ENCODE measurements at regions not wholly inside any gene's neighbourhood (a gene's known extent, or its start where the extent isn't known, plus 50 kb on each side); places are given as distances from the start of the nearest gene placed in this dataset.
A peak's percentile ranks its signal among the peaks of the same experiment; 100 is the strongest.

DNA sequence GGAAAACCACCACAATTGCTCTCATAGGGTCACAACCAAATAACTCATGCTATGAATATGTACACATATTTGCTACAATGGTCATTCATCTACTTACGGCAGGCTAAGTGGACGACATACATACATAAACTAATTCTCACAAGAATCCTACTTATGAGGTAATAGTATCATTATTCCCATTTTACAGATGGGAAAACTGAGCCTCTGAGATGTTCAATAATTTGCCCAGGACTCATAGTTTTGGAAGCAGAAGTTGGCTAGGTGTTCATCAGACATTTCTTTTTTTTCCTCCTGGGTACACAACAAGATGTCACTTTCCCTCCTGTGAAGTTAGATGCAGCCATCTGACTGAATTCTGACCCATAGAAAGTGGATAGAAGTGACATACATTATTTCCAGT lies 89.0 kb upstream of the PKDCC start:
- Histone ChIP-seq H3K27me3 (ENCODE audit: control insufficient read depth in 2 of 2, insufficient read depth in 2 of 2, low read length in 2 of 2) (no peaks in the 10 kb centered on the region), H3K4me1 (ENCODE audit: control insufficient read depth in 2 of 2, insufficient read depth in 2 of 2, low read length in 2 of 2) (peaks cover 9 to 11% of the 10 kb centered on the region in 2 donors), H3K36me3 (ENCODE audit: control insufficient read depth in 2 of 2, insufficient read depth in 2 of 2, low read length in 2 of 2) (no peaks in the 10 kb centered on the region), H3K9ac (ENCODE audit: low read depth in 1 of 2, low read length in 2 of 2) (no peak overlapping the region), H3K9me3 (ENCODE audit: control insufficient read depth in 2 of 2, low read length in 2 of 2) (no peaks in the 10 kb centered on the region), H3K4me3 (ENCODE audit: low read length in 2 of 2) (no peak overlapping the region), H3K27ac (ENCODE audit: low read depth in 2 of 2, low read length in 2 of 2) (no peak overlapping the region)

DNA sequence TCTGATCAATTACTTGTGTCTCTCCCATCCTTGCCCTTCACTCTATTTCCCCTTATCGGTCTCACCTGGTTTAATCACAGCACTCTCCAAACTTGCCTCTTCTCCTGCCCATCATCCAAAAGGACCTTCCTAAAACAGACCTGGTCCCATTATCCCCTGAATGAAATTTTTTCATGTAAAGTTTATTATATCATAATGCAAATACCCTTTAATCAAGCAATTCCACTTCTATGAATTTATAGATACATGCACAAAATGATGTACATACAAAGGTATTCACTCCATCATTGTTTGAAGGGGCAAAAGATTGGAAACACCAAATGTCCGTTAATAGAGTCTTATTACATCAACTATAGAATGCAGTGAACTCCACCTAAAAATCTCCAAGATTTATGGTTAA lies 88.1 kb upstream of the PKDCC start:
- Histone ChIP-seq H3K9me3 (ENCODE audit: control insufficient read depth in 2 of 2, low read length in 2 of 2) (no peaks in the 10 kb centered on the region), H3K9ac (ENCODE audit: low read depth in 1 of 2, low read length in 2 of 2) (no peak overlapping the region), H3K36me3 (ENCODE audit: control insufficient read depth in 2 of 2, insufficient read depth in 2 of 2, low read length in 2 of 2) (no peaks in the 10 kb centered on the region), H3K4me3 (ENCODE audit: low read length in 2 of 2) (no peak overlapping the region), H3K27ac (ENCODE audit: low read depth in 2 of 2, low read length in 2 of 2) (no peak overlapping the region), H3K27me3 (ENCODE audit: control insufficient read depth in 2 of 2, insufficient read depth in 2 of 2, low read length in 2 of 2) (no peaks in the 10 kb centered on the region), H3K4me1 (ENCODE audit: control insufficient read depth in 2 of 2, insufficient read depth in 2 of 2, low read length in 2 of 2) (peaks cover 17 to 21% of the 10 kb centered on the region in 2 donors)

DNA sequence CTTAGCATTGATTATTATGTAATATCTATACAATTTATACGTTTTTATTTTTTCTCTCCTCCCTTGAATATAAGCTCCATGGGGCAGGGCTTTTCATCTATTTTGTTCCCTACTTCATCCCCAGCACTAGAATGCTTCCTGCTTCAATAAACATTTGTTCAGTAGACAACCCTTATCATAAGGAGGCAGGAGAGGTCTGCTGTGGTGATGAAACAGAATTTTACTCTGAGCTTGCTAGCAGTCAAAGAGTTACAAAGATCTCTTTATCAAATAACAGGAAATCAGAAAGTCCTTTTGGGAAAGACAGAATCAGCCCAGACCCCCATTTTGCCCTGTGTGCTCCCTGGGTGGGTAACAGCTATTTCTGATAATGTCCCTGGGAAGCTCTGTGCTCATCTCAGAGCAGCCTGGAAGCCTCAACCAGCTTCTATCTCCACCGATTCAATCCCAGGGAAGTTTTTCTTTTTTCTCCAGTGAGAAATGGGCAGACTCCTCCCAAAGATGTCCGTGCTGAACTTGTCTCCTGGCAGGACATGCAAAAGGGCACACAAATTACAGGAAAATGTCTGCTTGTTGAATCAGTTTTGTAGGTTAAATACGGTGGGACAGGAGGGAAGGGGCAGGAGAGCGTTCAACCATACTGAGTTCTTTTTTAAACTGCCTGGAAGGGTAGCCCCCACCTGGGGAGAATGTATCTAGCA lies 84.7 kb upstream of the PKDCC start:
- peak overlapping the region in 1 of 2 donors; percentile 80 for H3K27ac ChIP-seq (ENCODE audit: low read depth in 2 of 2, low read length in 2 of 2)
- H3K9me3 ChIP-seq (ENCODE audit: control insufficient read depth in 2 of 2, low read length in 2 of 2) = no peaks in the 10 kb centered on the region
- H3K4me1 ChIP-seq (ENCODE audit: control insufficient read depth in 2 of 2, insufficient read depth in 2 of 2, low read length in 2 of 2) = peaks cover 42 to 51% of the 10 kb centered on the region in 2 donors
- no peak overlapping the region for H3K4me3 ChIP-seq (ENCODE audit: low read length in 2 of 2)
- peak overlapping the region in 1 of 2 donors; percentile 14 for H3K9ac ChIP-seq (ENCODE audit: low read depth in 1 of 2, low read length in 2 of 2)
- no peaks in the 10 kb centered on the region for H3K27me3 ChIP-seq (ENCODE audit: control insufficient read depth in 2 of 2, insufficient read depth in 2 of 2, low read length in 2 of 2)
- H3K36me3 ChIP-seq (ENCODE audit: control insufficient read depth in 2 of 2, insufficient read depth in 2 of 2, low read length in 2 of 2) = no peaks in the 10 kb centered on the region

DNA sequence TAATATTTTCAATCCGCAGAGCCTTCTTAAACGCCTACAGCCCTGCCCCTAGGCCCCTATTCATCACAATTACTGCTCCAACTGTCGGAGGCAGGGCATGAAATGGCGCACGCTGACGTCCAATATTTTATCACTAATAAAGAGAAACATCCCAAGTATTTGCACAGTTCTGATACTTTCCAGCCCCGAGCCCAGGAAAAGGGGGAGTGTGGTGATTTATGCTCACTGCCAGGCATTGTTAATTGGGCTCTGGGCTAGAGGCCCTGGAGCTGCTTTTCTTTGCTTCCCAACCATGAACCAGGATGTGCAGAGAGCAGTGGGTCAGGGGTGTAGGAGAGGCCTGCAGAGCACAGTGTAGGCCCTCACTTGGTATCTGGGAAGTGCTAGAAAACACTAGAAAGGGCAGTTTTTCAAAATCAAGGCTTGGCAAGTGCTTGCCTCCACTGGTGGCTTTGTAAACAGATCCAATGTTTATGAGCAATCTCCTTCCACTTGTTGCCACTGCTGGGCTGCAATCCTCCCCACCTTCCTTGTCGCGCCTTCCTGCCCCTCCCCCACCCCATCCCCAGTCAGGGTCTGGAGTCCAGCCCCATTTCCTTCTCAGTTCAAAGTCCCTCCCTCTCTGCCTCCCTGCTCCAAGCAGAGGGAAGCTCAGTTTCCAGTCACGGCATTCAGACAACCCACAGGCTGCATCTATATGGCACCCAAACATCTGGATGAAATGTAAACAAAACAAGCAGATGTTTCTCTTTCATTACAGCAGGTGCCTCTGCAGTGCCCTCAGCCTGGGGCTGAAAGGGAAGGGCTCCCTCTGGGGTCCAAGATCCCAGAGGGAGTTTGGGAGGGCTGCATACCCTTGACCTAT lies 83.9 kb upstream of the PKDCC start:
- H3K9me3 ChIP-seq (ENCODE audit: control insufficient read depth in 2 of 2, low read length in 2 of 2) = no peaks in the 10 kb centered on the region
- H3K27ac ChIP-seq (ENCODE audit: low read depth in 2 of 2, low read length in 2 of 2) = peak overlapping the region; percentile 65 to 80
- H3K4me3 ChIP-seq (ENCODE audit: low read length in 2 of 2) = peak overlapping the region in 1 of 2 donors; percentile 22
- H3K36me3 ChIP-seq (ENCODE audit: control insufficient read depth in 2 of 2, insufficient read depth in 2 of 2, low read length in 2 of 2) = no peaks in the 10 kb centered on the region
- H3K4me1 ChIP-seq (ENCODE audit: control insufficient read depth in 2 of 2, insufficient read depth in 2 of 2, low read length in 2 of 2) = peaks cover 42 to 51% of the 10 kb centered on the region in 2 donors
- peak overlapping the region in 1 of 2 donors; percentile 20 for H3K9ac ChIP-seq (ENCODE audit: low read depth in 1 of 2, low read length in 2 of 2)
- H3K27me3 ChIP-seq (ENCODE audit: control insufficient read depth in 2 of 2, insufficient read depth in 2 of 2, low read length in 2 of 2) = no peaks in the 10 kb centered on the region

DNA sequence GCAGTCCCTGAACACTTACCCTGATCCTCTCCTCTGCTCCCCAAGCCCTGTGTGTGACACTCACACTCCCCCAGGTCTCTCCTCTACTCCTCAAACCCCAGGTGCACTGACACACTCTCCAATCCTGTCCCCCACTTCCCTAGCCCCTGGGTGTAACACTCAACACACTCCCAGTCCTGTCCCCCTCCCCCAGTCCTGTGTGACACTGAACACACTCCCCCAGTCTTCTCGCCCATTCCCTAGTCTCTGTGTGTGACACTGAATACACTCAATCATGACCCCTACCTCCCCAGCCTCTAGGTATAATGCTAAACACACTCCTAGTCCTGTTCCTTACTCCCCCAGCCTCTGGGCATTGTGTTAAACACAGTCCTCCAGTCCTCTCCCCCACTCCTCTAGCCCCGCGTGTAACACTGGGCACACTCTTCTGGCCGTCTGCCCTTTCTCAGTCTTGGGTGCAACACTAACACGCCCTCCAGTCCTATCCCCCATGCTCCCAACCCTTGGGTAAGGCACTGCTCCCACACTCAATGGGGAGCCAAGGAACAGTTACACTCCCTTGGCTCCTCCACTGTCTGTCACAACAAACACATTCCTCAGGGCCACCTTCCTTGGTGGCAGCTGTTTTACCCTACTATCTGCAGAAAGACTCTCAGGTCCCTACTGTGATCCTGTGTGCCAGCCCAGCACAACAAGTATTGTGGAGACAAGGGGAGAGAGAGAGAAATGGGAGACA lies 82.5 kb upstream of the PKDCC start:
- Histone ChIP-seq H3K9me3 (ENCODE audit: control insufficient read depth in 2 of 2, low read length in 2 of 2) (no peaks in the 10 kb centered on the region), H3K27ac (ENCODE audit: low read depth in 2 of 2, low read length in 2 of 2) (peak overlapping the region; percentile 43 to 59), H3K4me1 (ENCODE audit: control insufficient read depth in 2 of 2, insufficient read depth in 2 of 2, low read length in 2 of 2) (peaks cover 42 to 51% of the 10 kb centered on the region in 2 donors), H3K27me3 (ENCODE audit: control insufficient read depth in 2 of 2, insufficient read depth in 2 of 2, low read length in 2 of 2) (no peaks in the 10 kb centered on the region), H3K36me3 (ENCODE audit: control insufficient read depth in 2 of 2, insufficient read depth in 2 of 2, low read length in 2 of 2) (no peaks in the 10 kb centered on the region), H3K4me3 (ENCODE audit: low read length in 2 of 2) (no peak overlapping the region), H3K9ac (ENCODE audit: low read depth in 1 of 2, low read length in 2 of 2) (no peak overlapping the region)

- Histone ChIP-seq H3K4me3 (ENCODE audit: low read length in 2 of 2) (no peak overlapping the region), H3K27ac (ENCODE audit: low read depth in 2 of 2, low read length in 2 of 2) (peak overlapping the region; percentile 43 to 59), H3K27me3 (ENCODE audit: control insufficient read depth in 2 of 2, insufficient read depth in 2 of 2, low read length in 2 of 2) (no peaks in the 10 kb centered on the region), H3K9ac (ENCODE audit: low read depth in 1 of 2, low read length in 2 of 2) (no peak overlapping the region), H3K36me3 (ENCODE audit: control insufficient read depth in 2 of 2, insufficient read depth in 2 of 2, low read length in 2 of 2) (no peaks in the 10 kb centered on the region), H3K9me3 (ENCODE audit: control insufficient read depth in 2 of 2, low read length in 2 of 2) (no peaks in the 10 kb centered on the region), H3K4me1 (ENCODE audit: control insufficient read depth in 2 of 2, insufficient read depth in 2 of 2, low read length in 2 of 2) (peaks cover 42 to 51% of the 10 kb centered on the region in 2 donors)
Observed at GRCh38 chr2:41965909-41966295, 81.9 kb upstream of the PKDCC start.

- no peaks in the 10 kb centered on the region for H3K36me3 ChIP-seq (ENCODE audit: control insufficient read depth in 2 of 2, insufficient read depth in 2 of 2, low read length in 2 of 2)
- no peak overlapping the region for H3K9ac ChIP-seq (ENCODE audit: low read depth in 1 of 2, low read length in 2 of 2)
- H3K27me3 ChIP-seq (ENCODE audit: control insufficient read depth in 2 of 2, insufficient read depth in 2 of 2, low read length in 2 of 2) = no peaks in the 10 kb centered on the region
- H3K4me3 ChIP-seq (ENCODE audit: low read length in 2 of 2) = no peak overlapping the region
- H3K27ac ChIP-seq (ENCODE audit: low read depth in 2 of 2, low read length in 2 of 2) = peak overlapping the region; percentile 45 to 61
- peaks cover 42 to 51% of the 10 kb centered on the region in 2 donors for H3K4me1 ChIP-seq (ENCODE audit: control insufficient read depth in 2 of 2, insufficient read depth in 2 of 2, low read length in 2 of 2)
- H3K9me3 ChIP-seq (ENCODE audit: control insufficient read depth in 2 of 2, low read length in 2 of 2) = no peaks in the 10 kb centered on the region
Observed at GRCh38 chr2:41966431-41966893, 81.4 kb upstream of the PKDCC start.

- Histone ChIP-seq H3K4me3 (ENCODE audit: low read length in 2 of 2) (no peak overlapping the region), H3K9ac (ENCODE audit: low read depth in 1 of 2, low read length in 2 of 2) (no peak overlapping the region), H3K27ac (ENCODE audit: low read depth in 2 of 2, low read length in 2 of 2) (peak overlapping the region; percentile 45 to 61), H3K4me1 (ENCODE audit: control insufficient read depth in 2 of 2, insufficient read depth in 2 of 2, low read length in 2 of 2) (peaks cover 42 to 51% of the 10 kb centered on the region in 2 donors), H3K9me3 (ENCODE audit: control insufficient read depth in 2 of 2, low read length in 2 of 2) (no peaks in the 10 kb centered on the region), H3K36me3 (ENCODE audit: control insufficient read depth in 2 of 2, insufficient read depth in 2 of 2, low read length in 2 of 2) (no peaks in the 10 kb centered on the region), H3K27me3 (ENCODE audit: control insufficient read depth in 2 of 2, insufficient read depth in 2 of 2, low read length in 2 of 2) (no peaks in the 10 kb centered on the region)
Observed at GRCh38 chr2:41966920-41967319, 80.9 kb upstream of the PKDCC start.

- peaks cover 42 to 51% of the 10 kb centered on the region in 2 donors for H3K4me1 ChIP-seq (ENCODE audit: control insufficient read depth in 2 of 2, insufficient read depth in 2 of 2, low read length in 2 of 2)
- H3K27ac ChIP-seq (ENCODE audit: low read depth in 2 of 2, low read length in 2 of 2) = peak overlapping the region; percentile 45 to 61
- no peak overlapping the region for H3K4me3 ChIP-seq (ENCODE audit: low read length in 2 of 2)
- H3K9ac ChIP-seq (ENCODE audit: low read depth in 1 of 2, low read length in 2 of 2) = peak overlapping the region; percentile 14 to 23
- no peaks in the 10 kb centered on the region for H3K27me3 ChIP-seq (ENCODE audit: control insufficient read depth in 2 of 2, insufficient read depth in 2 of 2, low read length in 2 of 2)
- no peaks in the 10 kb centered on the region for H3K9me3 ChIP-seq (ENCODE audit: control insufficient read depth in 2 of 2, low read length in 2 of 2)
- H3K36me3 ChIP-seq (ENCODE audit: control insufficient read depth in 2 of 2, insufficient read depth in 2 of 2, low read length in 2 of 2) = no peaks in the 10 kb centered on the region
Observed at GRCh38 chr2:41967476-41968181, 80.2 kb upstream of the PKDCC start.

Data from mucosa of rectum (tissue), 2 donors.